HUES6 (cell line): ENCODE measurements at regions not wholly inside any gene's neighbourhood (a gene's known extent, or its start where the extent isn't known, plus 50 kb on each side); places are given as distances from the start of the nearest gene placed in this dataset.

Experiments used
- H3K27ac ChIP-seq: 2 replicates; pipeline ENCODE4 v1.7.0; 2013; ENCODE audit warnings: low read depth, mild to moderate bottlenecking, low read length, inconsistent platforms
- H3K27me3 ChIP-seq: 2 replicates; pipeline ENCODE4 v1.6.1; 2013; ENCODE audit warnings: low read length; ENCODE audit not compliant: control insufficient read depth, insufficient read depth
- H3K36me3 ChIP-seq: 2 replicates; pipeline ENCODE4 v1.6.1; 2013; ENCODE audit warnings: low read length; ENCODE audit not compliant: control insufficient read depth, insufficient read depth
- H3K4me1 ChIP-seq: 2 replicates; pipeline ENCODE4 v1.6.1; 2013; ENCODE audit warnings: low read length; ENCODE audit not compliant: control insufficient read depth, insufficient read depth
- H3K4me3 ChIP-seq: 2 replicates; pipeline ENCODE4 v1.5.1; 2013; ENCODE audit warnings: low read depth, low read length
- H3K9ac ChIP-seq: one replicate; pipeline ENCODE4 v1.6.1; 2013; ENCODE audit warnings: mild to moderate bottlenecking, low read length
- H3K9me3 ChIP-seq: 2 replicates; pipeline ENCODE4 v1.6.1; 2013; ENCODE audit warnings: low read depth, low read length; ENCODE audit not compliant: control insufficient read depth, insufficient read depth

- H3K27ac ChIP-seq: no peak overlapping the region
- H3K4me1 ChIP-seq: 0 out of 2 replicates have a peak, but pooled peaks cover 5% of the 10 kb centered on the region
- no peaks in the 10 kb centered on the region for H3K27me3 ChIP-seq
- no peak overlapping the region for H3K4me3 ChIP-seq
- no peaks in the 10 kb centered on the region for H3K36me3 ChIP-seq
- H3K9ac ChIP-seq: no peak overlapping the region
- H3K9me3 ChIP-seq: peaks cover 18% of the 10 kb centered on the region
These were observed 228.8 kb upstream of the IRF2BP2 start for GRCh38 chr1:234838820-234839219.

GRCh38 chr1:234838182-234838581, 228.2 kb upstream of the IRF2BP2 start:
- Histone ChIP-seq H3K36me3 (no peaks in the 10 kb centered on the region), H3K4me3 (no peak overlapping the region), H3K4me1 (0 out of 2 replicates have a peak, but pooled peaks cover 5% of the 10 kb centered on the region), H3K27me3 (no peaks in the 10 kb centered on the region), H3K9ac (no peak overlapping the region), H3K27ac (no peak overlapping the region), H3K9me3 (peaks cover 21% of the 10 kb centered on the region)

GRCh38 chr1:234837713-234838112, 227.7 kb upstream of the IRF2BP2 start:
- Histone ChIP-seq H3K27me3 (no peaks in the 10 kb centered on the region), H3K9ac (no peak overlapping the region), H3K9me3 (peaks cover 21% of the 10 kb centered on the region), H3K36me3 (no peaks in the 10 kb centered on the region), H3K4me1 (0 out of 2 replicates have a peak, but pooled peaks cover under 1% of the 10 kb centered on the region), H3K27ac (no peak overlapping the region), H3K4me3 (no peak overlapping the region)

GRCh38 chr1:234836776-234837357, 226.9 kb upstream of the IRF2BP2 start:
- Histone ChIP-seq H3K27me3 (no peaks in the 10 kb centered on the region), H3K9ac (no peak overlapping the region), H3K4me3 (no peak overlapping the region), H3K36me3 (no peaks in the 10 kb centered on the region), H3K9me3 (peaks cover 21% of the 10 kb centered on the region), H3K27ac (no peak overlapping the region), H3K4me1 (no peaks in the 10 kb centered on the region)

GRCh38 chr1:234836045-234836681, 226.2 kb upstream of the IRF2BP2 start:
- Histone ChIP-seq H3K9me3 (peaks cover 18% of the 10 kb centered on the region), H3K4me1 (no peaks in the 10 kb centered on the region), H3K27ac (no peak overlapping the region)

GRCh38 chr1:234835239-234835638, 225.3 kb upstream of the IRF2BP2 start:
- peaks cover 14% of the 10 kb centered on the region for H3K9me3 ChIP-seq
- H3K4me3 ChIP-seq: no peak overlapping the region
- H3K27ac ChIP-seq: no peak overlapping the region
- no peaks in the 10 kb centered on the region for H3K4me1 ChIP-seq
- no peak overlapping the region for H3K9ac ChIP-seq
- H3K36me3 ChIP-seq: no peaks in the 10 kb centered on the region
- H3K27me3 ChIP-seq: no peaks in the 10 kb centered on the region

More at GRCh38 chr1:234836045-234836681, 226.2 kb upstream of the IRF2BP2 start:
- Histone ChIP-seq H3K9ac (no peak overlapping the region), H3K36me3 (no peaks in the 10 kb centered on the region), H3K4me3 (no peak overlapping the region), H3K27me3 (no peaks in the 10 kb centered on the region)

GRCh38 chr1:234833646-234834045, 223.7 kb upstream of the IRF2BP2 start:
- H3K9ac ChIP-seq: no peak overlapping the region
- H3K9me3 ChIP-seq: peaks cover 4% of the 10 kb centered on the region; the same call in 1 of the 2 replicates
- no peak overlapping the region for H3K27ac ChIP-seq
- no peaks in the 10 kb centered on the region for H3K4me1 ChIP-seq
- H3K36me3 ChIP-seq: no peaks in the 10 kb centered on the region
- no peak overlapping the region for H3K4me3 ChIP-seq
- H3K27me3 ChIP-seq: no peaks in the 10 kb centered on the region

- Histone ChIP-seq H3K4me3 (no peak overlapping the region), H3K27me3 (no peaks in the 10 kb centered on the region), H3K27ac (no peak overlapping the region), H3K9ac (no peak overlapping the region), H3K36me3 (no peaks in the 10 kb centered on the region), H3K4me1 (no peaks in the 10 kb centered on the region), H3K9me3 (peaks cover 4% of the 10 kb centered on the region; the same call in 1 of the 2 replicates)
These were observed 223.1 kb upstream of the IRF2BP2 start for GRCh38 chr1:234833118-234833517.

GRCh38 chr1:234827656-234828055, 217.7 kb upstream of the IRF2BP2 start:
- no peaks in the 10 kb centered on the region for H3K27me3 ChIP-seq
- no peak overlapping the region for H3K27ac ChIP-seq
- no peaks in the 10 kb centered on the region for H3K9me3 ChIP-seq
- H3K4me3 ChIP-seq: no peak overlapping the region
- H3K36me3 ChIP-seq: no peaks in the 10 kb centered on the region
- H3K9ac ChIP-seq: no peak overlapping the region
- no peaks in the 10 kb centered on the region for H3K4me1 ChIP-seq

- H3K9ac ChIP-seq: no peak overlapping the region
- H3K4me1 ChIP-seq: no peaks in the 10 kb centered on the region
- no peak overlapping the region for H3K27ac ChIP-seq
- no peaks in the 10 kb centered on the region for H3K9me3 ChIP-seq
- H3K36me3 ChIP-seq: no peaks in the 10 kb centered on the region
- H3K4me3 ChIP-seq: no peak overlapping the region
- H3K27me3 ChIP-seq: no peaks in the 10 kb centered on the region
These were observed 217.2 kb upstream of the IRF2BP2 start for GRCh38 chr1:234827181-234827580.

- H3K27ac ChIP-seq: no peak overlapping the region
- H3K27me3 ChIP-seq: no peaks in the 10 kb centered on the region
These were observed 216.4 kb upstream of the IRF2BP2 start for GRCh38 chr1:234826352-234826751.

More at GRCh38 chr1:234826352-234826751, 216.4 kb upstream of the IRF2BP2 start:
- H3K9ac ChIP-seq: no peak overlapping the region
- no peak overlapping the region for H3K4me3 ChIP-seq
- no peaks in the 10 kb centered on the region for H3K36me3 ChIP-seq
- H3K4me1 ChIP-seq: no peaks in the 10 kb centered on the region
- no peaks in the 10 kb centered on the region for H3K9me3 ChIP-seq
